IMR-90 (cell line): ENCODE measurements at regions not wholly inside any gene's neighbourhood (a gene's known extent, or its start where the extent isn't known, plus 50 kb on each side); places are given as distances from the start of the nearest gene placed in this dataset.

Experiments used
- ATAC-seq: fragments of 200-7000 bp; cut with Tn5 transposase; 2 replicates; pipeline ENCODE4 v1.9.1; 2020; ENCODE audit warnings: low read depth, mild to moderate bottlenecking, moderate library complexity
- BruUV-seq: library from RNA; stranded (reverse); fragments of 400-500 nt; replicated peaks from 2 replicates; lab custom pipeline; 2021; lab: Mats Ljungman, UMichigan
- CTCF ChIA-PET: fragments of 300-600 bp; formaldehyde crosslinking; extraction: SDS; loops from one replicate; lab custom pipeline; 2021; ENCODE audit warnings: antibody characterized with exemption; lab: Yijun Ruan, JAX
- POLR2A ChIA-PET: fragments of 300-600 bp; sonication (Branson Sonifier 250); formaldehyde crosslinking; loops from one replicate; lab custom pipeline; 2022; ENCODE audit warnings: antibody characterized with exemption; ENCODE audit not compliant: unreplicated experiment; lab: Charles Lee
- DNase-seq: peaks from one replicate; pipeline ENCODE4 v3.0.0; 2013
- H2AFZ ChIP-seq: replicated peaks from 2 replicates; pipeline ENCODE3; 2013; ENCODE audit warnings: low read length, mild to moderate bottlenecking; ENCODE audit not compliant: poor library complexity
- H2AK5ac ChIP-seq: 2 replicates; pipeline ENCODE4 v1.6.1; 2013; ENCODE audit warnings: low read depth, low read length, inconsistent platforms
- H2AK9ac ChIP-seq: replicated peaks from 2 replicates; pipeline ENCODE3; 2013; ENCODE audit warnings: mild to moderate bottlenecking, low read depth, low read length, moderate library complexity; ENCODE audit not compliant: poor library complexity
- H2BK120ac ChIP-seq: 2 replicates; pipeline ENCODE4 v1.6.1; 2013; ENCODE audit warnings: low read depth, low read length, inconsistent platforms
- H2BK15ac ChIP-seq: 3 replicates; pipeline ENCODE4 v1.6.1; 2013; ENCODE audit warnings: low read depth, low read length, inconsistent platforms
- H2BK20ac ChIP-seq: 2 replicates; pipeline ENCODE4 v1.6.1; 2013; ENCODE audit warnings: low read depth, mild to moderate bottlenecking, inconsistent platforms, low read length, moderate library complexity
- H2BK5ac ChIP-seq: 2 replicates; pipeline ENCODE4 v1.6.1; 2013; ENCODE audit warnings: mild to moderate bottlenecking, low read depth, low read length, inconsistent platforms; ENCODE audit not compliant: poor library complexity, severe bottlenecking
- H3K14ac ChIP-seq: replicated peaks from 2 replicates; pipeline ENCODE4 v1.6.1; 2013; ENCODE audit warnings: low read depth, low read length, inconsistent platforms
- H3K18ac ChIP-seq: 2 replicates; pipeline ENCODE4 v1.6.1; 2013; ENCODE audit warnings: low read depth, low read length, control low read depth
- H3K23ac ChIP-seq: 2 replicates; pipeline ENCODE4 v1.6.1; 2013; ENCODE audit warnings: low read depth, low read length, inconsistent platforms
- H3K27ac ChIP-seq: 2 replicates; pipeline ENCODE4 v1.5.1; 2013; ENCODE audit warnings: mild to moderate bottlenecking, control low read depth, low read length; ENCODE audit not compliant: insufficient read depth
- H3K27me3 ChIP-seq: 2 replicates; pipeline ENCODE4 v1.6.1; 2013; ENCODE audit warnings: low read length; ENCODE audit not compliant: control insufficient read depth, insufficient read depth
- H3K36me3 ChIP-seq: 2 replicates; pipeline ENCODE4 v1.6.1; 2013; ENCODE audit warnings: low read length, mixed read lengths; ENCODE audit not compliant: control insufficient read depth, insufficient read depth
- H3K4ac ChIP-seq: 2 replicates; pipeline ENCODE4 v1.6.1; 2013; ENCODE audit warnings: low read depth, low read length, inconsistent platforms
- H3K4me1 ChIP-seq: 2 replicates; pipeline ENCODE4 v1.6.1; 2013; ENCODE audit warnings: low read length, mixed read lengths; ENCODE audit not compliant: control insufficient read depth, insufficient read depth
- H3K4me2 ChIP-seq: 2 replicates; pipeline ENCODE4 v1.6.1; 2013; ENCODE audit warnings: low read depth, mild to moderate bottlenecking, control low read depth, low read length, moderate library complexity
- H3K4me3 ChIP-seq: 2 replicates; pipeline ENCODE4 v1.5.1; 2013; ENCODE audit warnings: low read depth, mild to moderate bottlenecking, control low read depth, low read length, moderate library complexity; ENCODE audit not compliant: insufficient read depth
- H3K56ac ChIP-seq: 2 replicates; pipeline ENCODE4 v1.6.1; 2013; ENCODE audit warnings: low read length, inconsistent platforms; ENCODE audit not compliant: insufficient read depth; ENCODE audit errors: extremely low read depth
- H3K79me1 ChIP-seq, 2 experiments: 2 replicates each; pipeline ENCODE4 v1.6.1; 2013; ENCODE audit warnings: low read length in 2 of 2, inconsistent platforms in 1 of 2, low read depth in 1 of 2
- H3K9ac ChIP-seq: 2 replicates; pipeline ENCODE4 v1.6.1; 2013; ENCODE audit warnings: low read depth, low read length, control low read depth
- H3K9me1 ChIP-seq: 2 replicates; pipeline ENCODE4 v1.6.1; 2013; ENCODE audit warnings: low read length, inconsistent platforms; ENCODE audit not compliant: insufficient read depth
- H3K9me3 ChIP-seq: 2 replicates; pipeline ENCODE4 v1.6.1; 2013; ENCODE audit warnings: low read length; ENCODE audit not compliant: control insufficient read depth, insufficient read depth
- H4K20me1 ChIP-seq: 2 replicates; pipeline ENCODE4 v1.6.1; 2013; ENCODE audit warnings: low read length, inconsistent platforms; ENCODE audit not compliant: insufficient read depth
- H4K5ac ChIP-seq: 2 replicates; pipeline ENCODE4 v1.6.1; 2013; ENCODE audit warnings: mild to moderate bottlenecking, low read depth, low read length, control low read depth
- H4K8ac ChIP-seq, 2 experiments: 2 replicates each; pipeline ENCODE4 v1.6.1; 2013; ENCODE audit warnings: low read depth in 2 of 2, low read length in 2 of 2, control low read depth in 1 of 2, inconsistent platforms in 1 of 2
- H4K91ac ChIP-seq: 2 replicates; pipeline ENCODE4 v1.6.1; 2013; ENCODE audit warnings: low read depth, low read length, inconsistent platforms; ENCODE audit not compliant: insufficient read depth
- BHLHE40 ChIP-seq: fragments of 150-350 bp; IDR thresholded peaks from 2 replicates; pipeline ENCODE4 v1.6.1; 2016; ENCODE audit warnings: mild to moderate bottlenecking, low read depth, low read length
- CEBPB ChIP-seq: IDR thresholded peaks from 2 replicates; pipeline ENCODE4 v1.6.1; 2012; ENCODE audit warnings: low read depth, low read length, improper control_type of control experiment
- CHD1 ChIP-seq: IDR thresholded peaks from 2 replicates; pipeline ENCODE4 v1.6.1; 2012; ENCODE audit warnings: low read depth, low read length, improper control_type of control experiment
- CTCF ChIP-seq: conservative IDR thresholded peaks from 2 replicates; pipeline ENCODE4 v1.5.1; 2012; ENCODE audit warnings: mild to moderate bottlenecking, low read depth, low read length, improper control_type of control experiment
- ELK1 ChIP-seq: fragments of 150-350 bp; IDR thresholded peaks from 2 replicates; pipeline ENCODE4 v1.6.1; 2016; ENCODE audit warnings: low read depth, mild to moderate bottlenecking, low read length, moderate library complexity, borderline replicate concordance
- FOS ChIP-seq: fragments of 150-350 bp; IDR thresholded peaks from 2 replicates; pipeline ENCODE4 v1.6.1; 2016; ENCODE audit warnings: low read depth, low read length
- MAFK ChIP-seq: IDR thresholded peaks from 2 replicates; pipeline ENCODE4 v1.6.1; 2012; ENCODE audit warnings: low read depth, low read length, improper control_type of control experiment
- MAZ ChIP-seq: IDR thresholded peaks from 2 replicates; pipeline ENCODE4 v1.6.1; 2012; ENCODE audit warnings: low read depth, mild to moderate bottlenecking, low read length, improper control_type of control experiment, moderate library complexity, borderline replicate concordance
- MXI1 ChIP-seq: IDR thresholded peaks from 2 replicates; pipeline ENCODE4 v1.6.1; 2012; ENCODE audit warnings: low read depth, mild to moderate bottlenecking, low read length, moderate library complexity, borderline replicate concordance
- NFE2L2 ChIP-seq: fragments of 150-350 bp; IDR thresholded peaks from 2 replicates; pipeline ENCODE4 v1.6.1; 2016; ENCODE audit warnings: low read depth, mild to moderate bottlenecking, low read length
- POLR2A ChIP-seq: IDR thresholded peaks from 2 replicates; pipeline ENCODE4 v1.6.1; 2012; ENCODE audit warnings: mild to moderate bottlenecking, low read depth, low read length
- RAD21 ChIP-seq: IDR thresholded peaks from 2 replicates; pipeline ENCODE4 v1.6.1; 2012; ENCODE audit warnings: low read length, improper control_type of control experiment
- RCOR1 ChIP-seq: IDR thresholded peaks from 2 replicates; pipeline ENCODE4 v1.6.1; 2012; ENCODE audit warnings: mild to moderate bottlenecking, low read length, improper control_type of control experiment; ENCODE audit not compliant: insufficient replicate concordance
- RFX5 ChIP-seq: IDR thresholded peaks from 2 replicates; pipeline ENCODE4 v1.8.0; 2012; ENCODE audit warnings: low read depth, mild to moderate bottlenecking, low read length, moderate library complexity
- SMC3 ChIP-seq: fragments of 150-350 bp; IDR thresholded peaks from 2 replicates; pipeline ENCODE4 v1.6.1; 2016; ENCODE audit warnings: low read depth, mild to moderate bottlenecking, antibody characterized with exemption, low read length, moderate library complexity
- USF2 ChIP-seq: fragments of 150-350 bp; IDR thresholded peaks from 2 replicates; pipeline ENCODE4 v1.6.1; 2017; ENCODE audit warnings: mild to moderate bottlenecking, antibody characterized with exemption, low read length, low read depth
- WGBS, 2 experiments: methylation state at CpG; one replicate each; pipeline versions ENCODE4 v1.1.5 to v1.1.7; 2013; ENCODE audit warnings: missing lambda C conversion rate in 2 of 2; ENCODE audit not compliant: insufficient read length in 1 of 2; ENCODE audit errors: extremely low coverage in 2 of 2; 5-methylcytosine and 5-hydroxymethylcytosine counted together
- dilution Hi-C: fragments of 300-500 bp; cut with HindIII; formaldehyde crosslinking; loops from one replicate; pipeline ENCODE4 v1.14.3; 2018; ENCODE audit warnings: low sequenced_read_pairs; ENCODE audit not compliant: unreplicated experiment
- in situ Hi-C: fragments of 300-500 bp; cut with MboI; formaldehyde crosslinking; loops from 3 replicates; pipeline ENCODE4 v1.14.3; 2019; ENCODE audit warnings: low sequenced_read_pairs, inconsistent platforms, mixed read lengths
- intact Hi-C: fragments of 100-400 bp; cut with micrococcal nuclease; formaldehyde crosslinking; loops from 2 replicates; pipeline ENCODE4 v1.10.0; 2022

GRCh38 chr2:58364098-58364497, 123.0 kb upstream of the FANCL start:
- no peak overlapping the region for H3K18ac ChIP-seq
- no peak overlapping the region for H2AK9ac ChIP-seq
- no peak for ATAC-seq
- dilution Hi-C loops (no loop called here), in situ Hi-C loops (no loop called here), intact Hi-C loops (no loop called here)
- no peak overlapping the region for H3K4me2 ChIP-seq
- H3K4me3 ChIP-seq: no peak overlapping the region
- no peak overlapping the region for H2AK5ac ChIP-seq
- CTCF ChIA-PET: no interaction called here
- no peaks in the 10 kb centered on the region for H3K27me3 ChIP-seq
- H3K9me1 ChIP-seq: no peaks in the 10 kb centered on the region
- WGBS, 2 experiments: no CpG with 5 or more reads among the region's 4 CpGs
- H3K36me3 ChIP-seq: no peaks in the 10 kb centered on the region
- H2BK15ac ChIP-seq: no peak overlapping the region
- H3K27ac ChIP-seq: no peak overlapping the region
- H2AFZ ChIP-seq: no peak overlapping the region
- POLR2A ChIA-PET: no interaction called here
- no peak overlapping the region for H4K8ac ChIP-seq
- H4K5ac ChIP-seq: no peak overlapping the region
- BruUV-seq: no TSS peak
- no peak overlapping the region for H2BK20ac ChIP-seq
- no peak overlapping the region for H3K9ac ChIP-seq
- no peaks in the 10 kb centered on the region for H3K79me1 ChIP-seq
- no peak overlapping the region for H2BK120ac ChIP-seq
- no peaks in the 10 kb centered on the region for H4K20me1 ChIP-seq
- DNase-seq: no peak
- H2BK5ac ChIP-seq: no peak overlapping the region
- no peak overlapping the region for H3K56ac ChIP-seq
- no peak overlapping the region for H3K23ac ChIP-seq
- no peak overlapping the region for H3K4ac ChIP-seq
- H3K9me3 ChIP-seq: no peaks in the 10 kb centered on the region
- TF ChIP-seq ELK1 (no peak), POLR2A (no peak), MXI1 (no peak), RAD21 (no peak), CEBPB (no peak), CTCF (no peak), BHLHE40 (no peak), RCOR1 (no peak), MAFK (no peak), FOS (no peak), SMC3 (no peak), USF2 (no peak), NFE2L2 (no peak), MAZ (no peak), RFX5 (no peak), CHD1 (no peak)
- H4K91ac ChIP-seq: no peak overlapping the region
- H3K14ac ChIP-seq: no peak overlapping the region
- H3K4me1 ChIP-seq: no peaks in the 10 kb centered on the region
